AG10803 (cell line): ENCODE measurements at regions not wholly inside any gene's neighbourhood (a gene's known extent, or its start where the extent isn't known, plus 50 kb on each side); places are given as distances from the start of the nearest gene placed in this dataset.

Source experiments
- DNase-seq: peaks from one replicate; pipeline ENCODE4 v3.0.0; 2010; ENCODE audit warnings: low read depth
- H3K4me3 ChIP-seq: 2 replicates; pipeline ENCODE4 v1.5.1; 2011; ENCODE audit warnings: mild to moderate bottlenecking, low read length, control low read depth
- CTCF ChIP-seq: conservative IDR thresholded peaks from 2 replicates; pipeline ENCODE4 v1.5.1; 2011; ENCODE audit warnings: mild to moderate bottlenecking, low read length, control low read depth, inconsistent platforms

- TF ChIP-seq CTCF, result no peak
- H3K4me3 ChIP-seq, result no peak overlapping the region
- peak; percentile 62 for DNase-seq
Observed at GRCh38 chr6:139647016-139647415, 272.6 kb upstream of the CITED2 start.

- TF ChIP-seq CTCF, result no peak
- peak; percentile 82 for DNase-seq
Observed at GRCh38 chr6:139644821-139645220, 270.4 kb upstream of the CITED2 start.

GRCh38 chr6:139643986-139644385 lies 269.5 kb upstream of the CITED2 start:
- TF ChIP-seq CTCF, result no peak
- DNase-seq, result no peak
- H3K4me3 ChIP-seq, result no peak overlapping the region

More at GRCh38 chr6:139644821-139645220, 270.4 kb upstream of the CITED2 start:
- no peak overlapping the region for H3K4me3 ChIP-seq

GRCh38 chr6:139642346-139642745 lies 267.9 kb upstream of the CITED2 start:
- DNase-seq, result no peak
- no peak for TF ChIP-seq CTCF
- H3K4me3 ChIP-seq, result no peak overlapping the region

- no peak overlapping the region for H3K4me3 ChIP-seq
- no peak for DNase-seq
- TF ChIP-seq CTCF, result no peak
Observed at GRCh38 chr6:139641376-139641775, 266.9 kb upstream of the CITED2 start.

GRCh38 chr6:139640921-139641320 lies 266.5 kb upstream of the CITED2 start:
- DNase-seq, result no peak
- no peak for TF ChIP-seq CTCF
- H3K4me3 ChIP-seq, result no peak overlapping the region

- no peak overlapping the region for H3K4me3 ChIP-seq
- peak; percentile 29 for DNase-seq
- TF ChIP-seq CTCF, result no peak
Observed at GRCh38 chr6:139640448-139640847, 266.0 kb upstream of the CITED2 start.
